ENCODE measurements at regions not wholly inside any gene's neighbourhood (a gene's known extent, or its start where the extent isn't known, plus 50 kb on each side); places are given as distances from the start of the nearest gene placed in this dataset.

- TF ChIP-seq CTCF (IDR thresholded peaks at IDR 0.05): no peak
- no peak for TF ChIP-seq POLR2A (IDR thresholded peaks at IDR 0.05)
Measured at GRCh38 chr2:57598551-57598950, 448.1 kb upstream of the VRK2 start.

Measured in ovary (tissue), 3 donors.